Activated T-helper 17 cell treated with anti-CD3 and anti-CD28 coated beads, Interleukin-2, amount 50 U/mL, for 72 hours (primary cell): ENCODE measurements at regions not wholly inside any gene's neighbourhood (a gene's known extent, or its start where the extent isn't known, plus 50 kb on each side); places are given as distances from the start of the nearest gene placed in this dataset.

ENCODE experiments used
- ATAC-seq: fragments of 150-1000 bp; cut with Tn5 transposase; replicated peaks from 2 replicates; pipeline ENCODE4 v1.10.0; 2021; ENCODE audit warnings: mild to moderate bottlenecking, moderate library complexity
- H3K27ac Mint-ChIP-seq: one replicate; pipeline ENCODE4 v1.8.0; 2022; ENCODE audit warnings: mixed read lengths
- H3K27me3 Mint-ChIP-seq: one replicate; pipeline ENCODE4 v1.8.0; 2022; ENCODE audit warnings: mixed read lengths
- H3K36me3 Mint-ChIP-seq: one replicate; pipeline ENCODE4 v1.8.0; 2022; ENCODE audit warnings: low read depth, mild to moderate bottlenecking, mixed read lengths
- H3K4me1 Mint-ChIP-seq: one replicate; pipeline ENCODE4 v1.8.0; 2022; ENCODE audit warnings: mixed read lengths
- H3K4me3 Mint-ChIP-seq: one replicate; pipeline ENCODE4 v1.8.0; 2022; ENCODE audit warnings: mild to moderate bottlenecking, mixed read lengths
- H3K9me3 Mint-ChIP-seq: one replicate; pipeline ENCODE4 v1.8.0; 2022; ENCODE audit warnings: mixed read lengths

DNA sequence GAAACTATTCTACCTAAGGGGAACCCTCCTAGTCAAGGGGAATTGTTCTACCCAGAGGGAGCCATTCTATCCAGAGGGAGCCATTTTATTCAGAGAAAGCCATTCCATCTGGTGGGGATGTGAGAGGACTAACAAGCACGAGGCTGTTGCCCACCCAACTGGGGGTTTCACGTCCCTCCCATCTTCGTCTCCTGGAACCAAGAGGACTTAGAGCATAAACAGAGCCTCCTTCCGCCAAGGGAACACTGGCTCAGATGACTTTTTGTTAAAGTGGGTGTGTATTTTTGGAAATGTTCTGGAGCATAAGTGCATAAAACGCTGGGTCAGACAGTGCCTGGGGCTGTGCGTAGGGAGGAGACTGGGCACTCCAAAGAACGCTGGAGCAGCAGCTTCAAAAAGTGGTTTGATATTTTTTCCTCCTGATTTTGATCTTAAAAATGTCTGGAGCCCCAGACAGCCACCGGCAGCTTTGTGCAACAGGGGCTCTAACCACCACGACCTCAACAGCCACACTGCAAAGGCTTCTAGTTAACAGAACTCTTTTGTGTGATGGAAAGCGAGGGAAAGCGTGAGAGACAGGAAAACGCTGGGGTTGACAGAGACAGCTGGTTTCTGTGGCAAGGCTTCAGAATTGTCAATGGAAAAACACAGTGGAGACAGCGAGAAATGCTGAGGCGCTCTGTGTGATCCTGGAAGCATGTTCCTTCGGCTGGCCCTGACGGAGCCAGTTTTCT lies 363.6 kb upstream of the CAMK1G start:
- peaks cover 4% of the 10 kb centered on the region for H3K9me3 Mint-ChIP-seq
- H3K36me3 Mint-ChIP-seq, result no peaks in the 10 kb centered on the region
- no peaks in the 10 kb centered on the region for H3K4me1 Mint-ChIP-seq
- H3K27me3 Mint-ChIP-seq, result peaks cover 27% of the 10 kb centered on the region
- no peak overlapping the region for H3K4me3 Mint-ChIP-seq
- ATAC-seq, result no peak
- H3K27ac Mint-ChIP-seq, result no peak overlapping the region

- H3K27me3 Mint-ChIP-seq, result peaks cover 20% of the 10 kb centered on the region
- H3K36me3 Mint-ChIP-seq, result no peaks in the 10 kb centered on the region
- no peaks in the 10 kb centered on the region for H3K4me1 Mint-ChIP-seq
- H3K4me3 Mint-ChIP-seq, result no peak overlapping the region
- no peak for ATAC-seq
- no peak overlapping the region for H3K27ac Mint-ChIP-seq
- no peaks in the 10 kb centered on the region for H3K9me3 Mint-ChIP-seq
Observed at GRCh38 chr1:209222826-209223225, 360.7 kb upstream of the CAMK1G start.

- H3K27me3 Mint-ChIP-seq, result peaks cover 26% of the 10 kb centered on the region
Observed at GRCh38 chr1:209223791-209224190, 359.7 kb upstream of the CAMK1G start.

GRCh38 chr1:209224886-209225285 lies 358.6 kb upstream of the CAMK1G start:
- Mint-ChIP-seq H3K4me3 (no peak overlapping the region), H3K27ac (no peak overlapping the region), H3K36me3 (no peaks in the 10 kb centered on the region), H3K4me1 (no peaks in the 10 kb centered on the region), H3K9me3 (no peaks in the 10 kb centered on the region), H3K27me3 (peaks cover 32% of the 10 kb centered on the region)
- ATAC-seq, result no peak

More at GRCh38 chr1:209223791-209224190, 359.7 kb upstream of the CAMK1G start:
- no peak for ATAC-seq
- no peaks in the 10 kb centered on the region for H3K9me3 Mint-ChIP-seq
- no peaks in the 10 kb centered on the region for H3K36me3 Mint-ChIP-seq
- H3K4me3 Mint-ChIP-seq, result no peak overlapping the region
- no peak overlapping the region for H3K27ac Mint-ChIP-seq
- no peaks in the 10 kb centered on the region for H3K4me1 Mint-ChIP-seq

DNA sequence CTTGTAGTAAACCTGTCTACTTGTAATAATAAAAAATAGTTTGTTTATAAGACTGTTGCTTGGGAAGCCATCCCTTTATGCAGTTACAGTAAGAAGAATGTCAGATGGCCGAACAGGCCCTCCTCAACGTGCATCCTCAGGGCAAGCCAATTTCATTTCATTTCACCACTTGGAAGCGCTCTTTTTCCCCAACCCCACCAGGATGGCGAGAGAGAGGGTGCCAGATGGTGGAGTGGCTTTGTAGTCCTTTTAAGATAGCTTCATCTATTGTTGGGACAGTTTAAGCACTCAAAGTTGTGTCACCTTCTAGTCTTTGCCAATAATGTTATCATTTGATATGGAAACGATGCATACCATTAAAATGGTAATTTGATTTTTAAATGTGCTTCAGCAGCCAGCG lies 356.3 kb upstream of the CAMK1G start:
- H3K4me1 Mint-ChIP-seq, result no peaks in the 10 kb centered on the region
- H3K27me3 Mint-ChIP-seq, result peaks cover 39% of the 10 kb centered on the region
- no peak overlapping the region for H3K4me3 Mint-ChIP-seq
- H3K9me3 Mint-ChIP-seq, result no peaks in the 10 kb centered on the region
- H3K36me3 Mint-ChIP-seq, result no peaks in the 10 kb centered on the region
- H3K27ac Mint-ChIP-seq, result no peak overlapping the region
- ATAC-seq, result no peak

DNA sequence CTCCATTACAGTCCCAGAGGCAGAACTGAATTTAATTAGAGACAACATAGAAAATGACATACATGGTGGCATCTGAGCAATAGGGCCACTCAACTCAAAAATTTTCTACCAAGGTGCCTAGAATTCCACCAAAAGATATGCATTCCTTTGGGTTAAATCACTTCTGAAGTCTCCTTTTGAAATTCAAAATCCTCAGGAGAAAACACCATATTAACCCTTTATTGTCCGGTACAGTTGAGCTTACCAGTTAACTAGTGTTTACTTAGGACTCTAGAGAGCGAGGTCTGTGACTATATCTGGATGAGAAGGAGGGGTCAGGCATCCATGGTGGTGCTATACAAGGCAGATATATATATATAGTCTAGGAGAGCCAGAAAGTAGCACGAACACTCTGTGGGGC lies 355.6 kb upstream of the CAMK1G start:
- Mint-ChIP-seq H3K9me3 (no peaks in the 10 kb centered on the region), H3K4me1 (no peaks in the 10 kb centered on the region), H3K27me3 (peaks cover 33% of the 10 kb centered on the region), H3K36me3 (no peaks in the 10 kb centered on the region), H3K4me3 (no peak overlapping the region), H3K27ac (no peak overlapping the region)
- ATAC-seq, result no peak

- no peaks in the 10 kb centered on the region for H3K36me3 Mint-ChIP-seq
- peaks cover 24% of the 10 kb centered on the region for H3K27me3 Mint-ChIP-seq
- H3K4me3 Mint-ChIP-seq, result no peak overlapping the region
- ATAC-seq, result no peak
- no peak overlapping the region for H3K27ac Mint-ChIP-seq
- no peaks in the 10 kb centered on the region for H3K9me3 Mint-ChIP-seq
- H3K4me1 Mint-ChIP-seq, result no peaks in the 10 kb centered on the region
Observed at GRCh38 chr1:209229494-209230061, 353.9 kb upstream of the CAMK1G start.

DNA sequence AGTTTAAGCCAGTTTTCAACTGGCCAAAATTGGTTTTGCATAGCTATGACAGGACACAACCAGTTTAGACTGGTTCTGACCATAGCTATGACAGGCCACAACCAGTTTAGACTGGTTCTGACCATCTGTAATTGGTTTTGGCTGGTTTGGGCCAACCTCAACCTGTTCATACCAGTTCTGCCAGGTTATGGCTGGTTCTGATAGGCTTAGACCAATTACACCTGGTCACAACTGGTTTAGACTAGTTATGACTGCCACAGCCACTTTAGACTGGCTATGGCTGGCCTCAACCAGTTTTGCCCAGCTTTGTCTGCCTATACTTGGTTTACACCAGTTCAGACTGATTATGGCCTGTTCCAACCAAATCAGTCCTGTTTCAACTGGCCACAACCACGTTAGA lies 353.2 kb upstream of the CAMK1G start:
- Mint-ChIP-seq H3K9me3 (no peaks in the 10 kb centered on the region), H3K27me3 (peaks cover 19% of the 10 kb centered on the region), H3K4me1 (no peaks in the 10 kb centered on the region), H3K36me3 (no peaks in the 10 kb centered on the region), H3K4me3 (no peak overlapping the region), H3K27ac (no peak overlapping the region)
- ATAC-seq, result no peak

- no peaks in the 10 kb centered on the region for H3K36me3 Mint-ChIP-seq
- H3K27me3 Mint-ChIP-seq, result peaks cover 19% of the 10 kb centered on the region
- H3K27ac Mint-ChIP-seq, result no peak overlapping the region
- H3K4me1 Mint-ChIP-seq, result no peaks in the 10 kb centered on the region
- no peak overlapping the region for H3K4me3 Mint-ChIP-seq
- no peak for ATAC-seq
- no peaks in the 10 kb centered on the region for H3K9me3 Mint-ChIP-seq
Observed at GRCh38 chr1:209231476-209232156, 351.9 kb upstream of the CAMK1G start.

DNA sequence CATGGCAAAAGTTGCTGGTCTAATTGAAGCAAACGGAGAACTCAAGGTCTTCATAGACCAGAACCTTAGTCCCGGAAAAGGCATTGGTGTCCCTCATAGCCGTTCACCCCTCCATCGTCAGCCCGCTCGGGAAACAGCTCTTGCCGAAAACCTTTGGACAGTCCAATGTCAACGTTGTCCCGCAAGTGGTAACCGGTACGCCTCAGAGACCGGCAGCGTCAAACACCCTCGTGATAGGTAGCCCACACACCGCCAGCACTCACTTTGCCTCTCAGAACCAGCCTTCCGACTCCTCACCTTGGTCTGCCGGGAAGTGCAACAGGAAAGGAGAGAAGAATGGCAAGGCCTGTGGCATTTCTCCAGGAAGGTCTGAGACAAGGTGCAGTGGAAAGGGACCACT lies 351.3 kb upstream of the CAMK1G start:
- Mint-ChIP-seq H3K36me3 (no peaks in the 10 kb centered on the region), H3K27ac (no peak overlapping the region), H3K4me3 (no peak overlapping the region), H3K9me3 (no peaks in the 10 kb centered on the region), H3K4me1 (no peaks in the 10 kb centered on the region), H3K27me3 (peaks cover 19% of the 10 kb centered on the region)
- ATAC-seq, result no peak

DNA sequence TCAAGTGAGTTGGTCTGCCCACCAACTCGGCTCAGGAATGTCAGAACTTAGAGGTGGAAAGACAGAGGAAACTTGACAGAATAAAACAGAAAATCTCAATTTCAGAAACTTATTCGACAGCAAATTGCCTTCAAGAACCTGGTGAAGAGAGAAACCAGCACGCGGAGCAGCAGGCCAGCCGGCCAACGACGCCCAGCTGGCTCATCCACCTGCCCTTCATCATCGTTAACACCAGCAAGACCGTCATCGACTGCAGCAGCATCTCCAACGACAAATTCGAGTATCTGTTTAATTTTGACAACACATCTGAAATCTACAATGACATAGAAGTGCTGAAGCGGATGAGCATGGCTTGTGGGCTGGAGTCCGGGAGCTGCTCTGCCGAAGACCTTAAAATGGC lies 350.8 kb upstream of the CAMK1G start:
- H3K27ac Mint-ChIP-seq, result no peak overlapping the region
- no peaks in the 10 kb centered on the region for H3K4me1 Mint-ChIP-seq
- H3K36me3 Mint-ChIP-seq, result no peaks in the 10 kb centered on the region
- no peaks in the 10 kb centered on the region for H3K9me3 Mint-ChIP-seq
- ATAC-seq, result no peak
- H3K27me3 Mint-ChIP-seq, result peaks cover 19% of the 10 kb centered on the region
- H3K4me3 Mint-ChIP-seq, result no peak overlapping the region

- no peak for ATAC-seq
- Mint-ChIP-seq H3K9me3 (no peaks in the 10 kb centered on the region), H3K4me3 (no peak overlapping the region), H3K36me3 (no peaks in the 10 kb centered on the region), H3K4me1 (no peaks in the 10 kb centered on the region), H3K27me3 (peaks cover 11% of the 10 kb centered on the region), H3K27ac (no peak overlapping the region)
Observed at GRCh38 chr1:209235166-209235565, 348.3 kb upstream of the CAMK1G start.

- Mint-ChIP-seq H3K36me3 (no peaks in the 10 kb centered on the region), H3K4me1 (no peaks in the 10 kb centered on the region), H3K4me3 (no peak overlapping the region), H3K27ac (no peak overlapping the region), H3K27me3 (peaks cover 18% of the 10 kb centered on the region), H3K9me3 (no peaks in the 10 kb centered on the region)
- no peak for ATAC-seq
Observed at GRCh38 chr1:209238356-209238755, 345.2 kb upstream of the CAMK1G start.

GRCh38 chr1:209240351-209240750 lies 343.2 kb upstream of the CAMK1G start:
- Mint-ChIP-seq H3K36me3 (no peaks in the 10 kb centered on the region), H3K27me3 (peaks cover 21% of the 10 kb centered on the region), H3K4me1 (no peaks in the 10 kb centered on the region), H3K9me3 (no peaks in the 10 kb centered on the region), H3K4me3 (no peak overlapping the region), H3K27ac (no peak overlapping the region)
- ATAC-seq, result no peak

DNA sequence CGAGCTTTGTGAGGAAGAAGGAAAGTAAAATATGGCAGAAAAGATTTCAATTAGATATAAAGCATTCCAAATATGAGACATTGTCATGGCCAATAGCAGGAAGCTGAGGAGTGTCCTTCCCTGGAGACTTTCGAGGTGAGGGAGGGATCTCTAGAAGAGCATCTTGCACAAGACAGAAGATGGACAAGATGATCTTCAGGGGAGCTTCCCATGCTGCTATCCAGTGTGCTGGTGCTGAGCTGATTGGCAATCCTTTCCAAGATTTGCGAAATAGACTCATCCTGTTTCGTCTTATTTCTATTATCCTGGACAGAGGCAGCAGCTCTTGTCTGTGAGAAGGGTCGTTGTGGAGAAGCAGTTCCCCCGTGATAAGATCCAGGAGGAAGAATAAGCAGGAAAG lies 342.0 kb upstream of the CAMK1G start:
- ATAC-seq, result no peak
- Mint-ChIP-seq H3K4me3 (no peak overlapping the region), H3K27ac (no peak overlapping the region)

More for the DNA sequence above, 342.0 kb upstream of the CAMK1G start:
- Mint-ChIP-seq H3K4me1 (no peaks in the 10 kb centered on the region), H3K9me3 (no peaks in the 10 kb centered on the region), H3K27me3 (peaks cover 24% of the 10 kb centered on the region), H3K36me3 (no peaks in the 10 kb centered on the region)
